Stimulated activated CD8-positive, alpha-beta memory T cell treated with anti-CD3 and anti-CD28 coated beads, Interleukin-2, amount 100 ng/mL, for 48 hours (primary cell): ENCODE measurements at regions not wholly inside any gene's neighbourhood (a gene's known extent, or its start where the extent isn't known, plus 50 kb on each side); places are given as distances from the start of the nearest gene placed in this dataset.
"Not testable (repeated sequence)": the region's sequence is repeated elsewhere in the genome, so short reads cannot be mapped to it uniquely, and the experiment has no call there.

Source experiments
- DNase-seq, 2 donors: peaks; one replicate each; pipeline ENCODE4 v3.0.0-alpha.2; 2020; ENCODE audit warnings: low read depth in 2 of 2

- DNase-seq: no peak
Observed at GRCh38 chr1:182260516-182260915, 131.1 kb downstream of the GLUL start.

- DNase-seq: no peak
Observed at GRCh38 chr1:182259968-182260367, 131.6 kb downstream of the GLUL start.

- DNase-seq: peak; percentile 8 to 34
Observed at GRCh38 chr1:182259229-182259872, 132.2 kb downstream of the GLUL start.

- DNase-seq: no peak
Observed at GRCh38 chr1:182257369-182258063, 134.1 kb downstream of the GLUL start.

- no peak for DNase-seq
Observed at GRCh38 chr1:182256931-182257330, 134.7 kb downstream of the GLUL start.

- no peak for DNase-seq
Observed at GRCh38 chr1:182255494-182255893, 136.1 kb downstream of the GLUL start.

- DNase-seq: no peak
Observed at GRCh38 chr1:182253319-182253860, 138.2 kb downstream of the GLUL start.

GRCh38 chr1:182251561-182251960 lies 140.0 kb downstream of the GLUL start:
- no peak for DNase-seq

- DNase-seq: peak in 1 of 2 donors; percentile 49
Observed at GRCh38 chr1:182249201-182249676, 142.4 kb downstream of the GLUL start.

GRCh38 chr1:182248721-182249120 lies 142.9 kb downstream of the GLUL start:
- DNase-seq: peak in 1 of 2 donors; percentile 36

- DNase-seq: not testable (repeated sequence)
Observed at GRCh38 chr1:182247813-182248212, 143.8 kb downstream of the GLUL start.

- DNase-seq: no peak
Observed at GRCh38 chr1:182246783-182247182, 144.8 kb downstream of the GLUL start.

- DNase-seq: no peak
Observed at GRCh38 chr1:182245040-182245439, 146.6 kb downstream of the GLUL start.

GRCh38 chr1:182244451-182244850 lies 147.1 kb downstream of the GLUL start:
- no peak for DNase-seq

GRCh38 chr1:182242641-182243040 lies 148.9 kb downstream of the GLUL start:
- DNase-seq: no peak

- DNase-seq: no peak
Observed at GRCh38 chr1:182240085-182240484, 151.5 kb downstream of the GLUL start.

GRCh38 chr1:182238421-182238820 lies 153.2 kb downstream of the GLUL start:
- no peak for DNase-seq

GRCh38 chr1:182237329-182237728 lies 154.3 kb downstream of the GLUL start:
- DNase-seq: no peak

GRCh38 chr1:182236651-182237077 lies 154.9 kb downstream of the GLUL start:
- no peak for DNase-seq

- DNase-seq: no peak
Observed at GRCh38 chr1:182235952-182236650, 155.5 kb downstream of the GLUL start.

- no peak for DNase-seq
Observed at GRCh38 chr1:182235604-182235951, 156.0 kb downstream of the GLUL start.

GRCh38 chr1:182229921-182230491 lies 161.6 kb downstream of the GLUL start:
- DNase-seq: no peak
